ENCODE measurements at regions not wholly inside any gene's neighbourhood (a gene's known extent, or its start where the extent isn't known, plus 50 kb on each side); places are given as distances from the start of the nearest gene placed in this dataset.
"Not testable (repeated sequence)": the region's sequence is repeated elsewhere in the genome, so short reads cannot be mapped to it uniquely, and the experiment has no call there.

GRCh38 chr14:106304271-106304670 lies 777.9 kb downstream of the TMEM121 start:
- DNase-seq, result no peak

GRCh38 chr14:106308839-106309389 lies 782.5 kb downstream of the TMEM121 start:
- peak; percentile 38 for DNase-seq

- DNase-seq, result no peak
Measured at GRCh38 chr14:106309423-106309822, 783.0 kb downstream of the TMEM121 start.

- DNase-seq, result no peak
Measured at GRCh38 chr14:106315436-106315835, 789.1 kb downstream of the TMEM121 start.

GRCh38 chr14:106317593-106317992 lies 791.2 kb downstream of the TMEM121 start:
- DNase-seq, result no peak

GRCh38 chr14:106318700-106319099 lies 792.3 kb downstream of the TMEM121 start:
- peak; percentile 13 for DNase-seq

- not testable (repeated sequence) for DNase-seq
Measured at GRCh38 chr14:106323970-106324369, 797.6 kb downstream of the TMEM121 start.

GRCh38 chr14:106327234-106327633 lies 800.9 kb downstream of the TMEM121 start:
- DNase-seq, result no peak

- not testable (repeated sequence) for DNase-seq
Measured at GRCh38 chr14:106327702-106328353, 801.4 kb downstream of the TMEM121 start.

- DNase-seq, result not testable (repeated sequence)
Measured at GRCh38 chr14:106329243-106329642, 802.9 kb downstream of the TMEM121 start.

GRCh38 chr14:106329987-106330774 lies 803.8 kb downstream of the TMEM121 start:
- DNase-seq, result not testable (repeated sequence)

- DNase-seq, result peak; percentile 47
Measured at GRCh38 chr14:106334428-106335109, 808.2 kb downstream of the TMEM121 start.

- DNase-seq, result not testable (repeated sequence)
Measured at GRCh38 chr14:106335110-106335429, 808.7 kb downstream of the TMEM121 start.

GRCh38 chr14:106338775-106339174 lies 812.4 kb downstream of the TMEM121 start:
- not testable (repeated sequence) for DNase-seq

GRCh38 chr14:106340658-106341057 lies 814.3 kb downstream of the TMEM121 start:
- DNase-seq, result not testable (repeated sequence)

GRCh38 chr14:106341161-106341560 lies 814.8 kb downstream of the TMEM121 start:
- DNase-seq, result not testable (repeated sequence)

GRCh38 chr14:106343626-106344025 lies 817.2 kb downstream of the TMEM121 start:
- no peak for DNase-seq

- DNase-seq, result not testable (repeated sequence)
Measured at GRCh38 chr14:106344065-106344614, 817.8 kb downstream of the TMEM121 start.

GRCh38 chr14:106344791-106345479 lies 818.6 kb downstream of the TMEM121 start:
- DNase-seq, result not testable (repeated sequence)

GRCh38 chr14:106346084-106346483 lies 819.7 kb downstream of the TMEM121 start:
- DNase-seq, result no peak

- no peak for DNase-seq
Measured at GRCh38 chr14:106346534-106347290, 820.3 kb downstream of the TMEM121 start.

Measured in CD4-positive, alpha-beta T cell treated with Interleukin-4 for 4 hours (primary cell).